GM12872 (cell line): ENCODE measurements at regions not wholly inside any gene's neighbourhood (a gene's known extent, or its start where the extent isn't known, plus 50 kb on each side); places are given as distances from the start of the nearest gene placed in this dataset.

ENCODE experiments used
- CTCF ChIP-seq: IDR thresholded peaks from 3 replicates; pipeline ENCODE4 v1.5.1; 2011; ENCODE audit warnings: low read depth, mild to moderate bottlenecking, low read length, moderate library complexity; ENCODE audit not compliant: insufficient read depth

GRCh38 chr4:187010052-187010451 lies 286.4 kb upstream of the FAT1 start:
- TF ChIP-seq CTCF: no peak

GRCh38 chr4:187016101-187016500 lies 292.4 kb upstream of the FAT1 start:
- TF ChIP-seq CTCF: no peak

- no peak for TF ChIP-seq CTCF
Observed at GRCh38 chr4:187017147-187017546, 293.5 kb upstream of the FAT1 start.

GRCh38 chr4:187019896-187020295 lies 296.2 kb upstream of the FAT1 start:
- TF ChIP-seq CTCF: no peak

GRCh38 chr4:187020676-187021075 lies 297.0 kb upstream of the FAT1 start:
- TF ChIP-seq CTCF: no peak

GRCh38 chr4:187021436-187022205 lies 298.0 kb upstream of the FAT1 start:
- no peak for TF ChIP-seq CTCF

- no peak for TF ChIP-seq CTCF
Observed at GRCh38 chr4:187027272-187027671, 303.6 kb upstream of the FAT1 start.
